GM10266 (cell line): ENCODE measurements at regions not wholly inside any gene's neighbourhood (a gene's known extent, or its start where the extent isn't known, plus 50 kb on each side); places are given as distances from the start of the nearest gene placed in this dataset.

Experiments
- DNase-seq: peaks from one replicate; pipeline ENCODE4 v3.0.0; 2012; ENCODE audit errors: extremely low spot score
- TF ChIP-seq, protein P1 (sequence below): IDR thresholded peaks from 2 replicates; pipeline ENCODE4 v1.5.1; 2012; ENCODE audit warnings: mild to moderate bottlenecking, low read depth; ENCODE audit not compliant: control insufficient read depth, insufficient read depth; ENCODE audit errors: missing control alignments

DNA sequence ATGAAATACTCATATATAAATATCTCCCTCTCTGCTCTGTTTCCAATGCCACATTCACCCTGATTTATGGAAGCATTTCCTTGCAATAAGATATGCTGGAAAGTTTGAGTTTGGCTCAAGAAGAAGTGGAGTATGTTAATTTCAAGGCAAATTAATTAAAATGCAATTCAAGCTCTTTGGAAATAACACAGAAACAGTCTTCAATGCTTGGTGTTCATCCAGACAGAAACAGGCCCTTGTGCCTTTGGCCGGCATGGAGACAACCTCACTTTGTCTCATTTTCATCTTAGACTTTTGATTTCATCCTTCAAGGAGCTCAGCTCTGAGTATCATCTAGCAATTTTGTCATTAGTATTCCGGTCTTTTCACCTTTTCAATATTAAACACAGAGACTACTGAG, 210.0 kb downstream of the C16orf95 start:
- TF ChIP-seq, protein P1, sequence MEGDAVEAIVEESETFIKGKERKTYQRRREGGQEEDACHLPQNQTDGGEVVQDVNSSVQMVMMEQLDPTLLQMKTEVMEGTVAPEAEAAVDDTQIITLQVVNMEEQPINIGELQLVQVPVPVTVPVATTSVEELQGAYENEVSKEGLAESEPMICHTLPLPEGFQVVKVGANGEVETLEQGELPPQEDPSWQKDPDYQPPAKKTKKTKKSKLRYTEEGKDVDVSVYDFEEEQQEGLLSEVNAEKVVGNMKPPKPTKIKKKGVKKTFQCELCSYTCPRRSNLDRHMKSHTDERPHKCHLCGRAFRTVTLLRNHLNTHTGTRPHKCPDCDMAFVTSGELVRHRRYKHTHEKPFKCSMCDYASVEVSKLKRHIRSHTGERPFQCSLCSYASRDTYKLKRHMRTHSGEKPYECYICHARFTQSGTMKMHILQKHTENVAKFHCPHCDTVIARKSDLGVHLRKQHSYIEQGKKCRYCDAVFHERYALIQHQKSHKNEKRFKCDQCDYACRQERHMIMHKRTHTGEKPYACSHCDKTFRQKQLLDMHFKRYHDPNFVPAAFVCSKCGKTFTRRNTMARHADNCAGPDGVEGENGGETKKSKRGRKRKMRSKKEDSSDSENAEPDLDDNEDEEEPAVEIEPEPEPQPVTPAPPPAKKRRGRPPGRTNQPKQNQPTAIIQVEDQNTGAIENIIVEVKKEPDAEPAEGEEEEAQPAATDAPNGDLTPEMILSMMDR: no peak
- DNase-seq: no peak

DNA sequence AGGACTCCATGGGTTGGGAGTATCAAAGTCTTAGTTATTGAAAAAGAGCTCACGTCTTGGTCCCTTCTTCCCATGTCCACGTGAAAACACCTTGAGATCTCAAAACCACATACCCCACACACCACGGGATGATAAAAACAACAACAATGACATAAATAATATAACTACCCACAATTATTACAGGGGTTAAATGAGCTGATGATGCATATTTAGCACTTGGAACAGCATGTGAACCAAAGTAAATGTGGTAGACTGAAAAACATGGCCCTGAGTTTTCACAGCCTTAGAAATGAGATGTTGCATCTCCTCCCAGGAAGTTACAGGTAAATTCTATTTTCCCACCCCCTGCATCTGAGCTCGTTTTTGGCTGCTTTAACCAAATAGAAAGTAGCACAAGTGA, 208.9 kb downstream of the C16orf95 start:
- TF ChIP-seq, protein P1: no peak
- DNase-seq: no peak

DNA sequence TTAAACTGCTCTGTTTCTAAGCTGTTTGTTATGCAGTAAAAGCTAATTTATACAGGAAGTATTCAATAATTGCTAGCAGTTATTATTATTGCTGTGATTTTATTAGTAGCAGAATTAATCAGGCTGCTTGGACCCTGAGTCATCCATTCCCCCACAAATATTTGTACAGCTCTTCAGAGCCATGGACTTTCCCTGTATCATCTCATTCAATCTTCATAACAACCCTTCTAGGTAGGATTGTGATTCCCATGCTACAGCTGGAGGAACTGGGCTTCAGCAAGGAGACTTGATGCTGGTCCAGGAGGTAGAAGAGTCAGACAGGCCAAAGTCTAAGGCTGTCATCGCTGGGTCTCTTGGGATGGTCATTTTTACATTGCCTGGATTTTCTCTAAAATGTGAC, 208.3 kb downstream of the C16orf95 start:
- TF ChIP-seq, protein P1: no peak
- DNase-seq: no peak

DNA sequence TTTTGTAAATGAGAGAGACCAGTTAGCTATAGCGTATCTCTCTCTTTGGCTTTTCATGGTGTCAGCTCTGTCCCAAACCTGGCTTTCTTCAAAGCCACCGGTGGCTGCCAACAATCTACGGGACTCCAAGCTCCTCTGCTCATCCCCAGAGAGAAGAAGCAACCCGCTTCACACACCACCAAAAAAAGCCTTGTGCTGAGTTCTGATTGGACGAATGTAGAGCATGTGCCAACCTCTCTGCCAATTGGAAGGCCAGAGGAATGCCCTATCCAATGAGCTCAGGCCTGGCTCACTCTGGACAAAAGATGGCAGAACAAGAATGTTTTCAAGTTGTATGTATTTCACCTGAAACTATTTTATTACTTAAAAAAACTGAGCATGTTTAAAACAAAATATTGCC, 202.4 kb downstream of the C16orf95 start:
- no peak for DNase-seq

DNA sequence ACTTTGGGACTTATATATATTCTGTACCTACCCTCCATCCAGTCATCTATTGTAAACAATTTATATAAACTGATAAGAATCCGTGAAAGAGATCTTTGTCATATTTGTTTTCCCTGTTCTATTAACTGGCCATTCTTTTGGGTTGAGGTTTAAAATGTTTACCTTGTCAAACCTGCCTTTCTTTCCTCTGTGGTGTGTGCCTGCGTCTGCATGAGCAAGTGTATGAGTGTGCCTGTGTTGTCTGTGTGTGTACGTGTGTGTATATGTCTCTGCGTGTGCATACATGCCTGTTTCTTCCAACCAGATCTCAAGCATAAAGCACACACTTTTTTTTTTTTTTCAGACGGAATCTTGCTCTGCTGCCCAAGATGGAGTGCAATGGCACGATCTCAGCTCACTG, 201.5 kb downstream of the C16orf95 start:
- TF ChIP-seq, protein P1: no peak
- no peak for DNase-seq

More for the DNA sequence above, 202.4 kb downstream of the C16orf95 start:
- TF ChIP-seq, protein P1: no peak

DNA sequence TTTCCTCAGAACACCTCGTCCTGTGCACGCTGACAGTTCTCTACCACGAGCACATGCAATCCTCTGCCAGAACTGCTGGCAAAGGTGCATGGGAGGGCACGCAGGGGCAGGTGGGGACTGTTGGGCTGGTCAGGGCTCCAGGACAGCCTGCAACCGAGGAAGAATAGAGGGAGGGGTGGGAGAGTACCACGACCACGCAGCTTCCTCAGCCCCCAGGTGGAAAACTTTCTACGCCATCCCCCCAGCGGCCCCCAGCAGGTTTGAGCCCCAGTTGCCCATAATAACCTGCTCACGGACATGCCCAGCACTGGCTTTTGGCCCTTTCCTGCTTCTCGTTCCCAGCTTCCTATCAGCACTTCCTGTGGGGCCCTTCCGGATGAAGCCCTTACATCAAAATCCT, 199.3 kb downstream of the C16orf95 start:
- no peak for DNase-seq
- TF ChIP-seq, protein P1: no peak

DNA sequence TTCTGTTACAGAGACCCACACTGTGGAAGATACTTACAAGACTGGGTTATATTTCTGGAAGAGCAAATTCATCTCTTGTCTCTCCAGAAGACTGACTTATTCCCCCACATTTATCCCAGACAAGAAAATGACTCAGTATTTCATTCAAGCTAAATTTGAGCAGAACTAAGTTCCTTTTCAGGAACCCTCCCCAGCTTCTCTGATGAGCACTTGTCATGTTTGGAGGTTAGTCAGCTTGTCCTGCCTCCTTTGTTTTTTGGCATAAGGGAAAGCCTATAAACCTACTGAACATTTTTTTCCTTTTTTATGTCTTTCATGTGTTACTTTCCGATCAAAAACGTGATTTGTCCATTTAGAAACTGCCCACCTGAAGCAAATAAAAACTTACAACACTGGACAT, 198.0 kb downstream of the C16orf95 start:
- TF ChIP-seq, protein P1: no peak
- DNase-seq: no peak
